HCT116 (cell line): ENCODE measurements at regions not wholly inside any gene's neighbourhood (a gene's known extent, or its start where the extent isn't known, plus 50 kb on each side); places are given as distances from the start of the nearest gene placed in this dataset.

ENCODE experiments used
- ATAC-seq: fragments of 200-7000 bp; cut with Tn5 transposase; 2 replicates; pipeline ENCODE4 v1.9.1; 2020; ENCODE audit warnings: mild to moderate bottlenecking, moderate library complexity
- BruUV-seq: library from RNA; stranded (reverse); fragments of 400-500 nt; replicated peaks from 2 replicates; lab custom pipeline; 2021; lab: Mats Ljungman, UMichigan
- CTCF ChIA-PET: fragments of 300-600 bp; sonication (Branson Sonifier 250); formaldehyde crosslinking; loops from one replicate; lab custom pipeline; 2021; ENCODE audit warnings: antibody characterized with exemption; lab: Charles Lee
- POLR2A ChIA-PET: fragments of 300-600, 350-600 bp; sonication (Branson Sonifier 250); formaldehyde crosslinking; loops from one replicate; lab custom pipeline; 2021; ENCODE audit warnings: antibody characterized with exemption; lab: Charles Lee
- RAD21 ChIA-PET, 2 experiments: fragments of 300-600 bp; sonication (Branson Sonifier 250); formaldehyde crosslinking; loops; one replicate each; lab custom pipeline; 2023; ENCODE audit warnings: low total read pairs in 2 of 2; ENCODE audit not compliant: uncharacterized antibody in 2 of 2, unreplicated experiment in 2 of 2, low non-redundant PET in 1 of 2; lab: Charles Lee
- DNase-seq: peaks from one replicate; pipeline ENCODE4 v3.0.0-alpha.2; 2010; ENCODE audit warnings: low read depth, low spot score
- H2AFZ ChIP-seq: fragments of 200-600 bp; shearing (Covaris generic), sonication (generic); 2 replicates; pipeline ENCODE4 v1.6.1; 2017; ENCODE audit warnings: low read depth, mixed run types, mixed read lengths, antibody characterized with exemption, low read length; ENCODE audit not compliant: poor library complexity, severe bottlenecking
- H3K27ac ChIP-seq: 2 replicates; pipeline ENCODE4 v1.5.1; 2012; ENCODE audit warnings: low read depth, low read length
- H3K27me3 ChIP-seq: fragments of 200-600 bp; sonication (generic); 2 replicates; pipeline ENCODE4 v1.6.1; 2016; ENCODE audit warnings: mixed run types, low read length, mixed read lengths; ENCODE audit not compliant: insufficient read depth
- H3K36me3 ChIP-seq, 2 experiments: fragments of 200-500 bp in 1 of 2; fragments of 200-600 bp in 1 of 2; sonication (Bioruptor generic) in 1 of 2; sonication (generic) in 1 of 2; 2 replicates each; pipeline versions ENCODE4 v1.5.1 to v1.6.1; 2014 to 2016; ENCODE audit warnings: low read length in 2 of 2, inconsistent platforms in 1 of 2, mixed read lengths in 1 of 2, mixed run types in 1 of 2; ENCODE audit not compliant: insufficient read depth in 2 of 2, control insufficient read depth in 1 of 2
- H3K4me1 ChIP-seq, 2 experiments: fragments of 200-600 bp in 1 of 2; sonication (generic) in 1 of 2; 2 replicates each; pipeline versions ENCODE4 v1.5.1 to v1.6.1; 2012 to 2017; ENCODE audit warnings: low read length in 2 of 2, inconsistent platforms in 1 of 2, mild to moderate bottlenecking in 1 of 2, mixed read lengths in 1 of 2, mixed run types in 1 of 2, moderate library complexity in 1 of 2; ENCODE audit not compliant: insufficient read depth in 2 of 2, control insufficient read depth in 1 of 2
- H3K4me2 ChIP-seq: fragments of 200-600 bp; sonication (generic); 2 replicates; pipeline ENCODE4 v1.6.1; 2017; ENCODE audit warnings: mixed run types, low read length, mixed read lengths
- H3K4me3 ChIP-seq, 2 experiments: fragments of 200-600 bp in 1 of 2; sonication (generic) in 1 of 2; replicated peaks in 1 of 2; 2 replicates each; pipeline ENCODE4 v1.5.1; 2011 to 2016; ENCODE audit warnings: low read length in 2 of 2, control low read depth in 1 of 2, low read depth in 1 of 2, mild to moderate bottlenecking in 1 of 2, mixed read lengths in 1 of 2, mixed run types in 1 of 2
- H3K79me2 ChIP-seq: fragments of 200-600 bp; sonication (generic); 2 replicates; pipeline ENCODE4 v1.6.1; 2017; ENCODE audit warnings: mild to moderate bottlenecking, mixed run types, low read length, moderate library complexity, mixed read lengths; ENCODE audit not compliant: insufficient read depth
- H3K9ac ChIP-seq: fragments of 200-600 bp; sonication (generic); 2 replicates; pipeline ENCODE4 v1.6.1; 2016; ENCODE audit warnings: low read length, mixed read lengths
- H3K9me2 ChIP-seq: fragments of 200-600 bp; sonication (generic), shearing (Covaris generic); 2 replicates; pipeline ENCODE4 v1.6.1; 2017; ENCODE audit warnings: mixed run types, mild to moderate bottlenecking, moderate library complexity; ENCODE audit not compliant: insufficient read depth
- H3K9me3 ChIP-seq, 2 experiments: fragments of 200-500 bp in 1 of 2; fragments of 200-600 bp in 1 of 2; sonication (Bioruptor generic) in 1 of 2; sonication (generic) in 1 of 2; 2 replicates each; pipeline ENCODE4 v1.6.1; 2014 to 2017; ENCODE audit warnings: low read length in 2 of 2, mixed read lengths in 2 of 2, inconsistent platforms in 1 of 2, low read depth in 1 of 2, mild to moderate bottlenecking in 1 of 2, mixed run types in 1 of 2, moderate library complexity in 1 of 2; ENCODE audit not compliant: control insufficient read depth in 1 of 2, insufficient read depth in 1 of 2
- H4K20me1 ChIP-seq: fragments of 200-600 bp; sonication (generic), shearing (Covaris generic); 2 replicates; pipeline ENCODE4 v1.6.1; 2017; ENCODE audit warnings: mixed run types, mild to moderate bottlenecking, moderate library complexity; ENCODE audit not compliant: insufficient read depth
- EZH2 ChIP-seq: fragments of 200-600 bp; sonication (generic); IDR thresholded peaks from 2 replicates; pipeline ENCODE4 v1.6.1; 2017; ENCODE audit warnings: antibody characterized with exemption, mixed run types
- MAX ChIP-seq: IDR thresholded peaks from 2 replicates; pipeline ENCODE4 v1.6.1; 2012
- RAD21 ChIP-seq: IDR thresholded peaks from 2 replicates; pipeline ENCODE4 v1.6.1; 2012; ENCODE audit warnings: low read depth, mild to moderate bottlenecking
- SIN3A ChIP-seq: IDR thresholded peaks from 2 replicates; pipeline ENCODE4 v1.6.1; 2012; ENCODE audit warnings: low read depth
- ZFX ChIP-seq: fragments of 450-650 bp; IDR thresholded peaks from 2 replicates; pipeline ENCODE4 v1.6.1; 2017
- ZNF274 ChIP-seq: fragments of 200-500 bp; sonication (Bioruptor generic); IDR thresholded peaks from 2 replicates; pipeline ENCODE4 v1.6.1; 2014; ENCODE audit warnings: mild to moderate bottlenecking, low read depth, low read length, inconsistent platforms
- intact Hi-C: fragments of 100-400 bp; cut with micrococcal nuclease; formaldehyde crosslinking; loops from 2 replicates; pipeline ENCODE4 v1.10.0; 2022
- TF ChIP-seq, protein P1 (sequence below): IDR thresholded peaks from 2 replicates; pipeline ENCODE4 v1.6.1; 2012

DNA sequence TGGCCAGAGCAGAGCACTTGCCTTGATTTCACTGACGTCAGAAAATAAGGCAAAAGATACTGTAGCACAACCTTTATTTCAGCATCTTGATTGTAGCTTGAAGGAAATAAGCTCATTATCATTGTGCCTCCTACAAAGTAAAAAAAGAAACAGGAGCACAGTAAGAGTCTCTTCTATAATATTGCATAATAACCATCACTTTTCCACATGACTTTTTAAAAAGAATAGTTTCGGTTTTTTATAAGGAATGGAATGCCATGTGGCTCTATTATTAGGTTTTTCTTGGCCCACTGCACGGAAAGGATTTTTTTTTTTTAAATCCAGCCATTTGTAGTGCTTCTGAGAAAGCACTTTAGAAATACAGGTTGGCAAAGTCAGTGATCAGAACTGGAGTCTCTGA is 655.3 kb downstream of the LRRC70 start:
- no peak for TF ChIP-seq ZNF274
- TF ChIP-seq EZH2, result no peak
- TF ChIP-seq ZFX, result no peak
- TF ChIP-seq, protein P1, sequence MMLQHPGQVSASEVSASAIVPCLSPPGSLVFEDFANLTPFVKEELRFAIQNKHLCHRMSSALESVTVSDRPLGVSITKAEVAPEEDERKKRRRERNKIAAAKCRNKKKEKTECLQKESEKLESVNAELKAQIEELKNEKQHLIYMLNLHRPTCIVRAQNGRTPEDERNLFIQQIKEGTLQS, result no peak
- TF ChIP-seq SIN3A, result no peak
- no peak for TF ChIP-seq MAX
- TF ChIP-seq RAD21, result no peak
- no peak for DNase-seq
- Histone ChIP-seq H3K9me2 (no peaks in the 10 kb centered on the region), H3K36me3 (no peaks in the 10 kb centered on the region), H3K4me3 (no peak overlapping the region), H3K9ac (no peak overlapping the region), H3K79me2 (no peaks in the 10 kb centered on the region), H2AFZ (no peak overlapping the region), H4K20me1 (no peaks in the 10 kb centered on the region), H3K9me3 (peaks cover 0 to 6% of the 10 kb centered on the region in 2 experiments; a peak in 2 of 4 replicates), H3K4me2 (no peak overlapping the region), H3K27ac (no peak overlapping the region), H3K4me1 (no peaks in the 10 kb centered on the region), H3K27me3 (no peaks in the 10 kb centered on the region)
- ChIA-PET CTCF (no interaction called here), RAD21 (no interaction called here), POLR2A (no interaction called here)
- intact Hi-C loops, result no loop called here
- no peak for ATAC-seq
- BruUV-seq, result no TSS peak

- Histone ChIP-seq H3K27ac (no peak overlapping the region), H2AFZ (no peak overlapping the region), H3K4me1 (no peaks in the 10 kb centered on the region), H3K79me2 (no peaks in the 10 kb centered on the region), H3K27me3 (no peaks in the 10 kb centered on the region), H3K36me3 (no peaks in the 10 kb centered on the region), H3K9me3 (peaks cover 0 to 6% of the 10 kb centered on the region in 2 experiments; a peak in 2 of 4 replicates), H3K4me3 (no peak overlapping the region), H4K20me1 (no peaks in the 10 kb centered on the region), H3K9me2 (no peaks in the 10 kb centered on the region), H3K4me2 (no peak overlapping the region), H3K9ac (no peak overlapping the region)
- RAD21 ChIA-PET, result no interaction called here
- CTCF ChIA-PET, result no interaction called here
- ATAC-seq (no peak), DNase-seq (no peak)
- TF ChIP-seq, protein P1, result no peak
- intact Hi-C loops, result no loop called here
- BruUV-seq, result no TSS peak
- POLR2A ChIA-PET, result no interaction called here
Observed at GRCh38 chr5:63233361-63233760, 654.7 kb downstream of the LRRC70 start.
